Suppressor macrophage (primary cell): ENCODE measurements at regions not wholly inside any gene's neighbourhood (a gene's known extent, or its start where the extent isn't known, plus 50 kb on each side); places are given as distances from the start of the nearest gene placed in this dataset.
A peak's percentile ranks its signal among the peaks of the same experiment; 100 is the strongest.

Experiments used
- DNase-seq, 4 experiments: peaks; one replicate each; pipeline ENCODE4 v3.0.0-alpha.2; 2020 to 2022

DNA sequence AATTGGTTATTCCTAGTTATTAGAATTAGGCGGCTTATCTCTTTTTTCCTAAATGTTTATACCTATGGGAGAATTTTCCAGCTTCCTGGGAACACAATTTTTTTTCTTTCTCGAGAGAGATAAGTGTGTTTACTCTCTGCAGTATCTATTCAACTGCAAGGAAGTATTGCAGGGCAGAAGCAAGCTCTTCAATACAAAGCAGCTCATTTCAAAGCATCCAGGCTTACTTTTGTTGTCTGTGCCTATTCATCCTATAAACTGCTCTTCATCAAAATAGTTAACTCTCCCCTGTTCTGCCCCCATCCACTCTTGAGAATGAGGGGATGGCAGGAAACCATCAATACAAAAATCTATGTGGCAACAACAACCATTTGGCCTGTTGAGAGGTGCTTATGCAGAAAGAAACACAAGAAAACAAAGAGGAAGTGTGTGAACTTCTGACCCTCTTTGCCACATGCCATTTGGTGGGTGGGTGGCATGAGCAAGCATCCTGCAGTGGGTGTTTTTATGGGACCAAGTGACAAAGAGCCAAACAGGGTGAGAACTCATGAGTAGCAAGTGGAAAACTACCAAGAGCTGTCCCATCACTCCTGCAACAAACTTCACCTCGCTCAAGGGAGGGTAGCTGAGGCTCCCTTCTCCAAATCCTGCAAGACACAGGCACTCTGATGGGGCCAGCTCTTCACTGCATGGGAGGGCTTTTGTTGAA lies 50.6 kb upstream of the MRPS6 start:
- peak; percentile 84 to 95 (median 90) for DNase-seq

GRCh38 chr21:34021726-34022125 lies 51.7 kb upstream of the MRPS6 start:
- DNase-seq: no peak

DNA sequence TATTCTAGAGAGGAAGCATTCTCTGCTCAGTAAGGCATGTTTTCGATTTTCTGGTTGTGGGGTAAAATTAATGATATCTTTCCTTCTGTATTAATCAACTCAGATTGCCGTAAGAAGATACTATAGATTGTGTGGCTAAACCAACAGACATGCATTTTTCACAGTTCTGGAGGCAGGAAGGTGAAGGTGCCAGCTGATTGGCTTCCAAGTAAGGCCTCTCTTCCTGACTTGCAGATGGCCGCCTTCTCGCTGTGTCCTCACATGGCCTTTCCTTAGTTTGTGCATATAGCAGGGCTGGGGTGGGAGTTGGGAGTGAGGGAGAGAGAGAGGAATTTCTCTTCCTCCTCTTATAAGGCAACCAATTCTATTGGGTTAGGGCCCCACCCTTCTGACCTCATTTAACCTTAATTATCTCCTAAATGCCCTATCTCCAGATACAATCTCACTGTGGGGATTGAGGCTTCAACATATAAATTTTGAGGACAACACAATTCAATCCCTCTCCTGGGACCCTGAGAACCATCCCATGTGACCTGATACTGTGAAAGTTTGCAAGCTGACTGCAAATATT lies 52.3 kb upstream of the MRPS6 start:
- no peak for DNase-seq

- DNase-seq: peak; percentile 59 to 79 (median 72)
Observed at GRCh38 chr21:34020005-34020847, 53.2 kb upstream of the MRPS6 start.

GRCh38 chr21:34019402-34019801 lies 54.0 kb upstream of the MRPS6 start:
- peak in 2 of 4 experiments; percentile 19 to 26 for DNase-seq

GRCh38 chr21:34018910-34019309 lies 54.5 kb upstream of the MRPS6 start:
- no peak for DNase-seq

DNA sequence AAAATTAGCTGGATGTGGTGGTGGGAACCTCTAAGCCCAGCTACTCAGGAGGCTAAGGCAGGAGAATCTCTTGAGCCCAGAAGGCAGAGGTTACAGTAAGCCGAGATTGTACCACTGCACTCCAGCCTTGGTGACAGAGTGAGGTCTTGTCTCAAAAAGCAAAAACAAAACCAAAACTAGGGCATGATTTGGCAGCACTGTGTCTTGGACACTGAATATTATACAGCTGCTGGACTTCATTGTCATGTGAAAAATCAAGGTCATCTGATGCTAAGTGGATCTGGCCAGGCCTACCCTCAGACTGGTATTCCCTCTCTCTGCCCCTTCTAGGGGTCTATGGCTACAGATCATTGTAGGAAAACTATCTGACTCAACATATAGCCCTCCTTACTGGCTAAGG lies 55.2 kb upstream of the MRPS6 start:
- no peak for DNase-seq

DNA sequence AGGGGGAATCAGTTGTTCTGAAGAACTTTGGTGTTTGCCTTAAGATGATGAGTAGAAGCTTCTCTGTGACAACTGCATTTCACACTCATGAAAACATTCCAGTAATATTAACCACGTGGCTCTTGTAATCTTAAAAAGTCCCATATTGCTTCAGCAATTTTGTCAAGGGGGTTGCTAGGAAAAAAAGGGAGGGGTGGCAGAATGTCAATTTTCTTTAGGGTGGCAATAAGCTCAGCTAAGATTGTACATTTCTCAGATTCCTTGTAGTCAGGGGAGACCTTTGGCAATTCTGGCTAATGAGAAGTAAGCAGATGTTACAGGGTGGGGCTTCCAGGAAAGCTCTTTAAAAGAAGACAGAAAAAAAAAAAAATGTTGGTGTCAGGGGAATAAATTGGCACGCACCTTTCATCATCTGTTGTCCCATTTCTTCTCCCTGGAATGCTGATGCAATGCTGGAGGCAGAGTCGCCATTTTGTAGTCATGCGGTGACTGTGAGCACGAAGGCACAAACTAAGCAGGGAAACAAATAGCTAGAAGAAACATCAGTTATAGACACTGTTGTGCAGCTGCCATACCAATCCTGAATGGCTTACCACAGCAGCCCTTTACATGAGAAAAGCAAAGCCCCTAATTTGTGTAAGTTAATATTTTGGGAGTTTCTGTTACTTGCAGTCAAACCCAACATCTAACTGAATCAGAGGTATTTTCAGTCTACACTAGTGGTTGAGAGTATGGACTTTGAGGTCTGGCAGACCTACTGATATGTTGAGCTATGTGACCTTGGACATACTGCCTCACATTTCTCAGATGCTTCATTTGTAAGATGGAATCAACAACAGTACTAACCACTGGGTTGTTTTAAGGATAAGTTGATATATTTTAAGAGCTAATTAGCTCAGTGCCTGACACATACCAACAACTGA lies 56.1 kb upstream of the MRPS6 start:
- DNase-seq: no peak

DNA sequence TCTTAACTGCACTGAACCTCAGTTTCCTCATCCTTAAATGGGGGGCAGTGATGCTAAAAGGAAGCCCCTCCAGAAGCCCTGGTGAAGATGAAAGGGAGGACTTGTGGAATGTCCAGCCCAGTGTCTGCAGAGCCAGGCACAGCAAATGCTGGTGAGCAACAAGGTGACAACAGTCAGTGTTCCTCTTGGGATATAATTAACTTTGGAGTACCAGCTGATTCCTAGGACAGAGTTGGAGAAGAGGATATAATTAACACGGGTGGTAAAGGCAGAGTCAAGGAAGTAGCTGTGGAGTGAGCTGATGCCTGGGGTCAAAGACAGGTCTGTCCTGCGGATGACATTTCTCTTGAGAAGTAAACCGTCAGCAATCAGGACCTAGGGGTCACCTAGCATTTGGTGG lies 60.7 kb upstream of the MRPS6 start:
- DNase-seq: no peak

GRCh38 chr21:34011660-34012059 lies 61.7 kb upstream of the MRPS6 start:
- DNase-seq: no peak

GRCh38 chr21:34009193-34009592 lies 64.2 kb upstream of the MRPS6 start:
- DNase-seq: no peak

- DNase-seq: no peak
Observed at GRCh38 chr21:34008618-34009017, 64.8 kb upstream of the MRPS6 start.

- no peak for DNase-seq
Observed at GRCh38 chr21:34006611-34007168, 66.7 kb upstream of the MRPS6 start.

GRCh38 chr21:34004974-34005373 lies 68.4 kb upstream of the MRPS6 start:
- DNase-seq: no peak

GRCh38 chr21:34004013-34004938 lies 69.1 kb upstream of the MRPS6 start:
- no peak for DNase-seq

DNA sequence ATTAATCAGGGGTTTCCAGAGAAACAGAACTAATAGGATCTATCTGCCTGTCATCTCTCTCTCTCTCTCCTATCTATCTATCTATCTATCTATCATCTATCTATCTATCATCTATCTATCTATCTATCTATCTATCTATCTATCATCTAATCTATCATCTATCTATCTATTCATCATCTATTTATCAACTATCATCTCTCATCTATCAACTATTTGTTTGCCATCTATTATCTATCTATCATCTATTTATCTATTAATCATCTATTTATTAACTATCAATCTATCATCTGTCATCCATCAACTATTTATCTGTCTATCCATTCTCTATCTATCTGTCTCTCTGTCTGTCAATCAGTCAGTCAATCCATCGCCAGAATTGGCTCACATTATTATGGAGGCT lies 70.0 kb upstream of the MRPS6 start:
- DNase-seq: no peak

DNA sequence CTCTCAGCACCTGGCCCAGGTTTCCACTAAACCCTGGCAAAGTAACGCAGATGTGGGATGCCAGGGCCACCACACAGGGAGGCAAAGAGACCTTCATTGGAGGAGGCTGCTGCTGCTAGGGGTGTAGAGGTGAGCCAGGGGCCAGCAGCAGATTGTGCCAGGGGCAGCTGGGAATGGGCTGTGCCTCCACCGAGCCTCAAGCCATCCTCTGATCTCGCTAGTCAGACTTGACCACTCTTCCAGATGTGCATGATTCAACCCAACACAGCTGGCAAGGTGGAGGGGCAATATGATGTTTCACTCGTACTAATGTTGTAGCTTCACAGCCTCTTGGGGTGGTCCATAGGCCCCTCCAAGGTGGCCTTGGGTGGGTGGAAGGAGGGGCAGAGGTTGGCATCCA lies 73.0 kb upstream of the MRPS6 start:
- DNase-seq: no peak

- no peak for DNase-seq
Observed at GRCh38 chr21:33998809-33999208, 74.6 kb upstream of the MRPS6 start.

DNA sequence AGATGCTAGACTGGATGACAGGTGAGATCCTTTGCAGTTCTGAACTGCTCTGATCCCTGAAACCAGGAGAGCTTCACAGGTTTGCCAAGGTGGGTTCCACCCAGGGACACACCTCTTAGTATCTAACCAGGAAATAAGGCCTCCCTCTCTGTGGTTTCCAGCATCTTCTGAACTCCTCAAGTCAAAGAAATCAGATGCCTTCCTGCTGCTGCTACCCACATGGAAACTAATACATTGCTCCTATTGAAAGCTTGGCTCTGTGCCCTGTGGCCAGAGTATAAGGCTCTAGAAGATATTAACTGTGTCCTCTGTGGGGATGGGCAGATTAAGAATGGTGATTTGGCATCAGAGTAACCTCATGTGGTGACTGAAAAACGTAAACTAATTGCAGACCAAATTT lies 75.0 kb upstream of the MRPS6 start:
- DNase-seq: no peak

GRCh38 chr21:33997436-33997835 lies 75.9 kb upstream of the MRPS6 start:
- DNase-seq: no peak

DNA sequence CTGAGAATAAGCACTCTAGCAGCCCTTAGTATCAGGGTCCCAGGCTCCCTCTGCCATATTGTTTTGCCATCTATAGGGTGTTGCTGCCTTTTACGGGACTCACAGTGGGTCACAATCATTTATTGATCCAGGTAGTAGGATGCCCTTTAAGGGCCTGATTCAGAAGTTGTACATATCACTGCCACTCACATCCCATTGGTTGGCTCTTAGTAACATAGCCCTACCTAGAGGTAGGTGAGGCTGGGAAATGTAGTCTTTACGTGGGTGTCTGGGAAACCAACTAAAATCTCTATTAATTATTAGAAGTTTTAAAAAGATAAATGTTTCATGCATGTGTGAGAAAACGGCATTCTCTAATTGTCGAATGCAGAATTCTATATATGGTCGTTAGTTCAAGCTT lies 78.8 kb upstream of the ATP5PO start:
- DNase-seq: no peak
